ENCODE measurements at regions not wholly inside any gene's neighbourhood (a gene's known extent, or its start where the extent isn't known, plus 50 kb on each side); places are given as distances from the start of the nearest gene placed in this dataset.

GRCh38 chr13:91119643-91120042 lies 227.8 kb upstream of the MIR17HG start:
- ATAC-seq (no peak), DNase-seq (no peak)
- intact Hi-C loops (cut with DNase I) = no loop called here
- Histone ChIP-seq H3K27me3 (ENCODE audit: low read depth) (no peaks in the 10 kb centered on the region), H3K4me3 (no peak overlapping the region), H3K9me3 (no peaks in the 10 kb centered on the region), H3K27ac (no peak overlapping the region), H3K36me3 (no peaks in the 10 kb centered on the region), H3K4me1 (no peaks in the 10 kb centered on the region)
- TF ChIP-seq CTCF (IDR thresholded peaks at IDR 0.05) = no peak

- Histone ChIP-seq H3K27me3 (ENCODE audit: low read depth) (no peaks in the 10 kb centered on the region), H3K9me3 (no peaks in the 10 kb centered on the region), H3K27ac (no peak overlapping the region), H3K4me3 (no peak overlapping the region), H3K4me1 (no peaks in the 10 kb centered on the region), H3K36me3 (no peaks in the 10 kb centered on the region)
- intact Hi-C loops (cut with DNase I) = no loop called here
- ATAC-seq (no peak), DNase-seq (no peak)
- TF ChIP-seq CTCF (IDR thresholded peaks at IDR 0.05) = no peak
Observed at GRCh38 chr13:91122766-91123165, 224.7 kb upstream of the MIR17HG start.

GRCh38 chr13:91123456-91124127 lies 223.9 kb upstream of the MIR17HG start:
- Histone ChIP-seq H3K4me3 (no peak overlapping the region), H3K27ac (no peak overlapping the region), H3K9me3 (no peaks in the 10 kb centered on the region), H3K36me3 (no peaks in the 10 kb centered on the region), H3K27me3 (ENCODE audit: low read depth) (no peaks in the 10 kb centered on the region), H3K4me1 (no peaks in the 10 kb centered on the region)
- ATAC-seq = no peak
- intact Hi-C loops (cut with DNase I) = no loop called here
- no peak for TF ChIP-seq CTCF (IDR thresholded peaks at IDR 0.05)
- DNase-seq = no peak

- DNase-seq = no peak
- no peak overlapping the region for H3K4me3 ChIP-seq
- intact Hi-C loops (cut with DNase I) = no loop called here
- no peak for ATAC-seq
- H3K9me3 ChIP-seq = no peaks in the 10 kb centered on the region
- no peaks in the 10 kb centered on the region for H3K27me3 ChIP-seq (ENCODE audit: low read depth)
- no peaks in the 10 kb centered on the region for H3K36me3 ChIP-seq
- H3K4me1 ChIP-seq = no peaks in the 10 kb centered on the region
- TF ChIP-seq CTCF (IDR thresholded peaks at IDR 0.05) = no peak
- H3K27ac ChIP-seq = no peak overlapping the region
Observed at GRCh38 chr13:91126806-91127205, 220.7 kb upstream of the MIR17HG start.

- no peaks in the 10 kb centered on the region for H3K36me3 ChIP-seq
- H3K4me3 ChIP-seq = no peak overlapping the region
- ATAC-seq (no peak), DNase-seq (no peak)
- H3K27ac ChIP-seq = no peak overlapping the region
- intact Hi-C loops (cut with DNase I) = no loop called here
- TF ChIP-seq CTCF (IDR thresholded peaks at IDR 0.05) = no peak
- H3K27me3 ChIP-seq (ENCODE audit: low read depth) = no peaks in the 10 kb centered on the region
- no peaks in the 10 kb centered on the region for H3K9me3 ChIP-seq
- no peaks in the 10 kb centered on the region for H3K4me1 ChIP-seq
Observed at GRCh38 chr13:91127995-91128394, 219.5 kb upstream of the MIR17HG start.

Data from lower lobe of right lung (tissue), 2 donors.